HG03280 (cell line): ENCODE measurements at regions not wholly inside any gene's neighbourhood (a gene's known extent, or its start where the extent isn't known, plus 50 kb on each side); places are given as distances from the start of the nearest gene placed in this dataset.

Experiments used
- ATAC-seq: cut with Tn5 transposase; IDR thresholded peaks from one replicate; pipeline ENCODE4 v1.9.1; 2021; ENCODE audit warnings: mild to moderate bottlenecking, moderate library complexity; ENCODE audit not compliant: unreplicated experiment

DNA sequence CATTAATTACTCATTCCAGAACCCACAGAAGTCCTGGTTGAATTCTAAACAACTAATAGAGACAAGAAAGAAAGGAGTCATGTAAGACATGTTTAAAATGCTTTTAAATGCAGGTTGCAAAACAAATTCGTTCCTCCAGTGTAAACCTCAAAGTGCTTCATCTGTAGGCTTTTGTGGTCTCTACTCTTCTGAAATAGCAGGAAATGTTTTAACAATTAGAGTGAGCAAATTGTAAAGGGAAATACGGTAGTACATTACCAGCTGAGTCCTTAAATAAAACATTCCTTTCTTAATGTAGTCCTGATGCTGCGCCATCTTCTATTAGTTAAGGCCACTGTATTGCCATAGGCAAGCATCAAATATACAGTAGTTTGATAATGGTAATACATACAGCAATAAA, 1934.2 kb upstream of the SEL1L start:
- ATAC-seq = no peak

DNA sequence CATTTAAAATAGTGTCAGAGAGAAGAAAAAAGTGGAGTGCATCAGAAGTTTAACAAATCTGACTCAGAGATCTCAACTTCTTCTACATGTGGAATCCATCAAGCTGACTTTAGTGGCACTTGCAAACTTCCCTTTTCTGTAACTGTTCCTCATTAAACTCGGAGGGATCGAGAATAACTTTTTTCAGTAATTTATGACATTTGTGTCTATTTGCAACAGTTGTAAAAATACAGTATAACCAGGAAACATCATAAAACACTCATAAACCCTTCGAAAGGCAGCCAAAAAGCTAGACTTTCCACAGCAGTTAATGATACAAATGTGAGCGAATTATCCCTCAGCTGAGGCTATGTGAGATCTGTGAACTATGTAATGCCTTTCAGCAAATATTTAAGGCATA, 1936.8 kb upstream of the SEL1L start:
- no peak for ATAC-seq

GRCh38 chr14:83470959-83471695, 1937.5 kb upstream of the SEL1L start:
- ATAC-seq = no peak

- ATAC-seq = no peak
Observed at GRCh38 chr14:83473416-83474235, 1940.0 kb upstream of the SEL1L start.

DNA sequence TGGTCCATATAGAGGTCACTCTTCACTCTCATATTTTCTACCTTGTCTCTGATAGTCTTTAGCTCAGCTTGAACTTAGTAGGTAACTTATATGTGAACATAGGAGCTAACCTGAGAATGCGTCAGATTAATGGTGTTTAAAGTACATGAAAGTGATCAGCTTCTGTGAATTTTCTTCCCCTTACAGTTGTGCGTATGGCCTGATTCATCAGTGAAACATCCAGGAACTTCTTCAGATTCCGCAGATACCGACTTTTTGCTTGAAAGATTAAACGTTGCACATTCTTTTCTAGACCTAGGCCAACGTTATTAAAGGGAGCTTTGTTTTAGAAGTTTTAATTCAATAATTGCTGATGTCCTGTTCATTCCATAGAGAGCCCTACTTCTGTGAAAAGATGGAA, 1945.1 kb upstream of the SEL1L start:
- ATAC-seq = no peak

DNA sequence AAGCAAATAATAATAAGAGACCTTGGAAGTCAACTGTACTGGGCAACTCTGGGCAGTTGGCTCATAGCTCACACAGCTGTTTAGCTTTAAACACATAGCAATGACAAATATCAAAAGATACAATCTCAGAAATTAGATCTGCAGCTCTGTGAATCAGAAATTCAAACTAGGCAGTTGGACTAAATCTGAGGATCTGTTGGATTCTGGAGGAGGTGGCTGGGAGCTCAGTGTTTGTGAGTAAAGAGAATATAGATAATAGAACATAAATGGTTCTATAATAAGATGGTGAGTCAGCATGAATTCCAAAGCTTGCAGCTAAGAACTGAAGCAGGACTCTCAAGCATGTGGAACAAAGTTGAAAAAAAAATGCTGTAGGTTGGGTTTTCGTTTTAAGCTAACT, 1949.4 kb upstream of the SEL1L start:
- no peak for ATAC-seq

GRCh38 chr14:83485591-83485990, 1951.9 kb upstream of the SEL1L start:
- no peak for ATAC-seq

GRCh38 chr14:83491091-83491490, 1957.4 kb upstream of the SEL1L start:
- no peak for ATAC-seq

DNA sequence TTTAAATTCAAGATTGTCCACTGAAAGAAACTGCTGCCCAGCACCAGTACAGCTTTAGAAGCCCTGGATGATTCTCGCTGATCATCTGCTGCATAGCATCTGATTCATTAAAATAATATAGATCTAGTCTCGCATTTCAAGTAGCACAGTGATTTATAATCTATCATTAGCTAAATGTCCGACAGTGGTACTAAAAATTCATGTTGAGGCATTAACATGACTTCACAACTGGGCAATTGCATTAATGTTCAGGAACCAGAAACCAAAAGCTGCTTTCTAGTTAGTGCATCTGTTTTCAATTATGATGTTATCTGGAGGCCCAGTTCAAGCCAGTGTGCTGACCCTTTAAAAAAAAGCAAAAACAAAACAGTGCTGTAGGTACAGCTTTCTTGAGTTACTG, 1987.2 kb upstream of the SEL1L start:
- no peak for ATAC-seq

DNA sequence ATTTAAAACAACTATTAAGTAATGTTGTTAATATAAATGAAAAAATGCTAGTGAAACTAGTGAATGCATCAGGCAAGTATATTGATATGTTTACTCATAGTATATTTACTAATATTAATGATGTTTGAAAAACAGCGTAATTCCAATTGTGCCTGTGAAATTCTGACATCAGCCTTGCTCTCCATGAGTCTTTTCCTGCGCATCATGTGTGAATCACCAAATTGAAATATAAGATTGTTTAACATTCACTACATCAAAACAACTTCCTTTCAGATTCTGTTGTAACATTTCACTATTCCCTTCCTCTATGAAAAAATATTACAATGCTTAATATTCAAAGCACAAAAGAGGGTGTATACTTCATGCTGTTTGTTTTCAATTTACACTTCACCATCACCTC, 1995.9 kb upstream of the SEL1L start:
- ATAC-seq = no peak

DNA sequence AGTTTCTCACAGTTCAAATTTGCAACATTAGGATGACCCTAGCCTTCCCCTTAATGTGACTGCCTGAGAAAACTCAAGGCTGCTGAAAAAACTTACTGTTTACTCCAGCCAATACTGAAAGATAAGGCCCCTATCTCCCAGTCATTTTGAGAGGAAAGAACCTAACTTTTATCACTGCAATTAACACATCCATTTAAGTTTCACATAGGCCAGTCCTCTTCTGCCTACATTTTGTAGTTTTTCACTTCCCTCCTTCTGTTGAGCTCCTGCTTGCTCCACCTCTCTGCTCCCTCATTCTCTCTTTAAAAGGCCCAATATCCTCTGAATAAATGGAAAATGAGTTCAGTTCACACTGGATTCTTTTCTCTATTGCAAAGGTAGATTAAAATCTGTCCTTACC, 1996.2 kb upstream of the FLRT2 start:
- no peak for ATAC-seq

DNA sequence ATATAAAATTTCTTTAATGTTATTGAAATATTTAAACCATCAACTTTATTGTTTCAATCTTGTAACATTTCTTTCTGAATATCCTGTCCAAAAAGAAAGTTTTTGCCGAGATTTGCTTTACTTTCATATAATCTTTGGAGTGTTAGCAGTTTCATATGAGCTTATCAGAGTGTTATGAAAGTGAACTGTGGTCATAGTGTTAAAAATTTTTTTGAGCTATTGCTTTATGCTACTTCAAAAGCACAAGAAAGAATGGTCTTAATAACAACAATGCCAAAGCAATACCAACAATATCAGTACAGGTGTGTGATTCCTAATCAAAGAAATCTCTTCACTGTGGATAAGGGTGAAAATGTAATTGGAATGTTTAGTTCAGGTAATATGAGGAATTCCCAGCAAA, 1994.9 kb upstream of the FLRT2 start:
- ATAC-seq = no peak

DNA sequence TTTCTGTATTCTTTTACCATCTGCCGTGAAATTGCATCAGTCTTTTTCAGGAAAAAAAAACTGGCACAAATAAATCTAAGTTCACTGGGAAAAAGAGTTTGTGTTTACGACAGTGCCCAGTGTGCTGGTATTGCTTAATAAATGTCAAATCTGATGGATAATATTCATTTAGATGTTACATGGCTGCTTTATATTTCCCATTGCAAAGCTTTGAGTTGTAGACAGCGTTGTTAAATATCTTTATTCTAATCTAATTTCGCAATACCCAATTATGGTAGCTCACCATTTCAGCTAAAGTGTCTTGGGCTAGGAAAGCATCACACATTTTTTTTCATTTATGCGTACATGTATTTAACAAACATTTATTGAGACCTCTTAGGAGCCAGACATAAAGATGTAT, 1994.5 kb upstream of the FLRT2 start:
- ATAC-seq = no peak

DNA sequence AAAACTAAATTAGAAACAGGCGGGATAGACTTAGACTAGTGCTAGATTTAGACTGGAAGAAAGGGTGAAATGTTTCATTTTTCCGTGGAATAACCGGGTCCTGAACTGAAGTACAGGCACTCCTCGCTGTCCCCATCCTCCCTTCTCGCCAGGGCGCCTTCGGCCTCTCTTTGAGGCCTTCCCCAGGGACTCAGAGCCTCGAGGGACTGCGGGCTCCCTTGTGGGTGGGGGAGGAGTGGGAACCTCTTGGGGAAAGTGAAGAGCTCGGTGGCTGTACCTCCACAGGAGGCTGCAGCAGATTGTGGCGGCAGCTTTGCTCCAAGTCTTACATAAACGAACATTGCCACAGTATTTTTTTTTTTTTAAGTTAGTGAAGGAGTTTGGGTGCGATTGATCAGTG, 1988.8 kb upstream of the FLRT2 start:
- ATAC-seq = no peak

- no peak for ATAC-seq
Observed at GRCh38 chr14:83548061-83548839, 1981.7 kb upstream of the FLRT2 start.

DNA sequence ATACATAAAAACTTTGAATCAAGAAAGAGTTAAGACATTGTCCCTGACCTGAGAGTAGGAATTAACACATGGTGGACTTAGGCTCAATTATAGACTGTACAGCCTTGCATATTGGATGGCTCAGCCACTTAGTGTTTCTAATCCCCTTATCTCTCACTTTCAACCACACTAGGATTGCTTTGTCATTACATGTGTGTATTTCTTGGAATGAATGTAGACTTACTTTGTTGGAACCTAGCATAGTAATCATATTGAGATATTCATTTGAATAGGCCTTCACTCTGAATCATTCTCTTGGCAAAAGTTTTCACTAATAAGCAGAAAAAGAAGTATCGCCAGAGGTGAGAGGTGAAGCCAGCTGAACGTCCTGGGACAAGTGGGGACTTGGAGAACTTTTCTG, 1973.9 kb upstream of the FLRT2 start:
- no peak for ATAC-seq

GRCh38 chr14:83556746-83557453, 1973.0 kb upstream of the FLRT2 start:
- ATAC-seq = no peak

GRCh38 chr14:83558946-83559345, 1971.0 kb upstream of the FLRT2 start:
- ATAC-seq = no peak

DNA sequence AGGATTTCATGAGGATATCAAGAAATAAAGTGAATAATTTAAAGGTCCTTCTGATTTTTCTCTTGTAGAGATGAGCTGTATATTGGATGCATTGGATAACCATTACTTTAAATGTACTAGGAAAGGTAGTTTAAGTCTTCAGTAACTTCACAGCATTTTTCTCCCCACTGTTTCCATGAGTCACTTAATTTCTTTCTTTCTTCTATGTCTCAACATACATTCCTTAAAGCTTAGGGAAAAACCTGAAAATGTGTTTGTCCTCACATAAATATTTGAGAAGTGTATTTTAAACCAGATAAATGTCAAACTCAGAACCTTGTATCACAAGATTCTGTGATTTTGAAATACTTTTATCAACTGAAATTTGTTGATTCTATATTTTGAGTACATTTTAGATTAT, 1970.2 kb upstream of the FLRT2 start:
- no peak for ATAC-seq

DNA sequence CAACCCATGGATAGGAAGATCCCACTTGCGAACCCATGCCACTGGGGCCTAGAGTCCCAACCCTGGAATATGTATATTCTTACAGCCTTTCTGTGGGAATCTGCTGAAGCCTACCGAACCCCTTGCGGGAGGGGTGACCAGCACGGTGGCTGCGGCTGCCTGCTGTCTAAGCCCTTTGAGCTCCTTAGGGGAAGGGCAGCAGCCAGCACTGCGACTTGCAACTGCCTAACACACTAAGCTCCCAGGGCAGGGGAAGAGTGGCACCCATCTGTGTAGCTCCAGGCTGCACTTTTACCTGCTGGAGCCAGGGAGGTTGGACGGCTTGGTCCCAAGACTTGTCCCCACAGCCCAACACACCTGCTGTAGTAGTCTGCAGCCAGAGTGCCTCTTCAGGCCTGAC, 1968.7 kb upstream of the FLRT2 start:
- no peak for ATAC-seq

DNA sequence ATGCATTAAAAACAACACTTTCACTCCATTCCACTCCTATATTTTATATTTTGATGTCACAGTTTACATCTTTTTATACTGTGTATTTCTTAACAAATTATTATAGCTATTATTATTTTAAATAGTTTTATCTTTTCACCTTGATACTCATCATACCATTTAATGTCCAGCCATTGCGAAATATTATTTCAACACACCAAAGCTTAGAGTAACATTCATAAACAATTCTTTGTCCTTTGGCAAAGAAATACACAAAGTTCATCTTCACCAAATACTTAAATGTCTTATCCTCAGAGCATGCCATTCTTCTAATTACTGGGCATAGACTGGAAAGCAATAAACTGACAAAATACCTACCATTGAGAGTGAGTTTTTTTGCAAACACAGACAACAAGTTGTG, 1963.4 kb upstream of the FLRT2 start:
- ATAC-seq = no peak
